GM12878 (cell line): ENCODE measurements at regions not wholly inside any gene's neighbourhood (a gene's known extent, or its start where the extent isn't known, plus 50 kb on each side); places are given as distances from the start of the nearest gene placed in this dataset.

ENCODE experiments used
- TF ChIP-seq, protein P1 (sequence below): fragments of 450-650 bp; IDR thresholded peaks from 2 replicates; pipeline ENCODE4 v1.6.1; 2017; ENCODE audit warnings: antibody characterized with exemption, mild to moderate bottlenecking, moderate library complexity
- TF ChIP-seq, protein P2 (sequence below): fragments of 450-650 bp; IDR thresholded peaks from 2 replicates; pipeline ENCODE4 v1.6.1; 2017; ENCODE audit warnings: mild to moderate bottlenecking
- TF ChIP-seq, protein P3 (sequence below): fragments of 450-650 bp; IDR thresholded peaks from 2 replicates; pipeline ENCODE4 v1.6.1; 2017; ENCODE audit warnings: mild to moderate bottlenecking, moderate library complexity

DNA sequence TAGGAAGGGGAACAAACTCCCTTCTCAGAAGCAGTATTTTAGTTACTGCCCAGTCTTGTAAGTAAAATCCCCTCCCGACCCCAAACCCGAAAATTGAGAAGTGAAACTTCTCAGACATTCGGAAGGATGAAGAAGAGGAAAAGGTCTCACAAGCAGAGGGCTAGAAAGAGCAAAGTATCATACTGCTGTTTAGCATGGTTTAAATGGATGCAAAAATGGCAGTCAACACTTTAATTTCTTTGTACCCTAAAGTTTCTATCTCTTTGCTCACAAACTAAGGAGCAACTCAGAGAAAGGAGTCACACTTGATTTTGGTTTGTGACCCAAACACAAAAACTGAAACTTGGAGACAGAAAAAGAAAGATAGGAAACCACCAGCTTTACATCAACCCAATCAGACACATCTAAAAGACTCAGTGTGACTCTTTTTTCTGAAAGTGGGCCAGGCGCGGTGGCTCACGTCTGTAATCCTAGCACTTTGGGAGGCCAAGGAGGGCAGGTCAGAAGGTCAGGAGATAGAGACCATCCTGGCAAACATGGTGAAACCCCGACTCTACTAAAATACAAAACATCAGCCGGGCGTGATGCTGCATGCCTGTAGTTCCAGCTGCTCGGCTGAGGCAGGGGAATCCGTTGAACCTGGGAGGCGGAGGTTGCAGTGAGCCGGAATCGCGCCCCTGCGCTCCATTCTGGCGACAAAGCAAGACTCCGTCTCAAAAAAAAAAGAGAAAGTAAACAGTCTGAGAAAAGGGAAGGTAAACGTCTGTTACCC is 63.2 kb upstream of the ATP11B start (continued):
- TF ChIP-seq, protein P1, sequence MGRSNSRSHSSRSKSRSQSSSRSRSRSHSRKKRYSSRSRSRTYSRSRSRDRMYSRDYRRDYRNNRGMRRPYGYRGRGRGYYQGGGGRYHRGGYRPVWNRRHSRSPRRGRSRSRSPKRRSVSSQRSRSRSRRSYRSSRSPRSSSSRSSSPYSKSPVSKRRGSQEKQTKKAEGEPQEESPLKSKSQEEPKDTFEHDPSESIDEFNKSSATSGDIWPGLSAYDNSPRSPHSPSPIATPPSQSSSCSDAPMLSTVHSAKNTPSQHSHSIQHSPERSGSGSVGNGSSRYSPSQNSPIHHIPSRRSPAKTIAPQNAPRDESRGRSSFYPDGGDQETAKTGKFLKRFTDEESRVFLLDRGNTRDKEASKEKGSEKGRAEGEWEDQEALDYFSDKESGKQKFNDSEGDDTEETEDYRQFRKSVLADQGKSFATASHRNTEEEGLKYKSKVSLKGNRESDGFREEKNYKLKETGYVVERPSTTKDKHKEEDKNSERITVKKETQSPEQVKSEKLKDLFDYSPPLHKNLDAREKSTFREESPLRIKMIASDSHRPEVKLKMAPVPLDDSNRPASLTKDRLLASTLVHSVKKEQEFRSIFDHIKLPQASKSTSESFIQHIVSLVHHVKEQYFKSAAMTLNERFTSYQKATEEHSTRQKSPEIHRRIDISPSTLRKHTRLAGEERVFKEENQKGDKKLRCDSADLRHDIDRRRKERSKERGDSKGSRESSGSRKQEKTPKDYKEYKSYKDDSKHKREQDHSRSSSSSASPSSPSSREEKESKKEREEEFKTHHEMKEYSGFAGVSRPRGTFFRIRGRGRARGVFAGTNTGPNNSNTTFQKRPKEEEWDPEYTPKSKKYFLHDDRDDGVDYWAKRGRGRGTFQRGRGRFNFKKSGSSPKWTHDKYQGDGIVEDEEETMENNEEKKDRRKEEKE = no peak
- TF ChIP-seq, protein P2, sequence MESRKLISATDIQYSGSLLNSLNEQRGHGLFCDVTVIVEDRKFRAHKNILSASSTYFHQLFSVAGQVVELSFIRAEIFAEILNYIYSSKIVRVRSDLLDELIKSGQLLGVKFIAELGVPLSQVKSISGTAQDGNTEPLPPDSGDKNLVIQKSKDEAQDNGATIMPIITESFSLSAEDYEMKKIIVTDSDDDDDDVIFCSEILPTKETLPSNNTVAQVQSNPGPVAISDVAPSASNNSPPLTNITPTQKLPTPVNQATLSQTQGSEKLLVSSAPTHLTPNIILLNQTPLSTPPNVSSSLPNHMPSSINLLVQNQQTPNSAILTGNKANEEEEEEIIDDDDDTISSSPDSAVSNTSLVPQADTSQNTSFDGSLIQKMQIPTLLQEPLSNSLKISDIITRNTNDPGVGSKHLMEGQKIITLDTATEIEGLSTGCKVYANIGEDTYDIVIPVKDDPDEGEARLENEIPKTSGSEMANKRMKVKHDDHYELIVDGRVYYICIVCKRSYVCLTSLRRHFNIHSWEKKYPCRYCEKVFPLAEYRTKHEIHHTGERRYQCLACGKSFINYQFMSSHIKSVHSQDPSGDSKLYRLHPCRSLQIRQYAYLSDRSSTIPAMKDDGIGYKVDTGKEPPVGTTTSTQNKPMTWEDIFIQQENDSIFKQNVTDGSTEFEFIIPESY = no peak
- TF ChIP-seq, protein P3, sequence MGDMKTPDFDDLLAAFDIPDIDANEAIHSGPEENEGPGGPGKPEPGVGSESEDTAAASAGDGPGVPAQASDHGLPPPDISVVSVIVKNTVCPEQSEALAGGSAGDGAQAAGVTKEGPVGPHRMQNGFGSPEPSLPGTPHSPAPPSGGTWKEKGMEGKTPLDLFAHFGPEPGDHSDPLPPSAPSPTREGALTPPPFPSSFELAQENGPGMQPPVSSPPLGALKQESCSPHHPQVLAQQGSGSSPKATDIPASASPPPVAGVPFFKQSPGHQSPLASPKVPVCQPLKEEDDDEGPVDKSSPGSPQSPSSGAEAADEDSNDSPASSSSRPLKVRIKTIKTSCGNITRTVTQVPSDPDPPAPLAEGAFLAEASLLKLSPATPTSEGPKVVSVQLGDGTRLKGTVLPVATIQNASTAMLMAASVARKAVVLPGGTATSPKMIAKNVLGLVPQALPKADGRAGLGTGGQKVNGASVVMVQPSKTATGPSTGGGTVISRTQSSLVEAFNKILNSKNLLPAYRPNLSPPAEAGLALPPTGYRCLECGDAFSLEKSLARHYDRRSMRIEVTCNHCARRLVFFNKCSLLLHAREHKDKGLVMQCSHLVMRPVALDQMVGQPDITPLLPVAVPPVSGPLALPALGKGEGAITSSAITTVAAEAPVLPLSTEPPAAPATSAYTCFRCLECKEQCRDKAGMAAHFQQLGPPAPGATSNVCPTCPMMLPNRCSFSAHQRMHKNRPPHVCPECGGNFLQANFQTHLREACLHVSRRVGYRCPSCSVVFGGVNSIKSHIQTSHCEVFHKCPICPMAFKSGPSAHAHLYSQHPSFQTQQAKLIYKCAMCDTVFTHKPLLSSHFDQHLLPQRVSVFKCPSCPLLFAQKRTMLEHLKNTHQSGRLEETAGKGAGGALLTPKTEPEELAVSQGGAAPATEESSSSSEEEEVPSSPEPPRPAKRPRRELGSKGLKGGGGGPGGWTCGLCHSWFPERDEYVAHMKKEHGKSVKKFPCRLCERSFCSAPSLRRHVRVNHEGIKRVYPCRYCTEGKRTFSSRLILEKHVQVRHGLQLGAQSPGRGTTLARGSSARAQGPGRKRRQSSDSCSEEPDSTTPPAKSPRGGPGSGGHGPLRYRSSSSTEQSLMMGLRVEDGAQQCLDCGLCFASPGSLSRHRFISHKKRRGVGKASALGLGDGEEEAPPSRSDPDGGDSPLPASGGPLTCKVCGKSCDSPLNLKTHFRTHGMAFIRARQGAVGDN = no peak
